HG02884 (cell line): ENCODE measurements at regions not wholly inside any gene's neighbourhood (a gene's known extent, or its start where the extent isn't known, plus 50 kb on each side); places are given as distances from the start of the nearest gene placed in this dataset.

ENCODE experiments used
- ATAC-seq: cut with Tn5 transposase; IDR thresholded peaks from one replicate; pipeline ENCODE4 v1.9.1; 2021; ENCODE audit warnings: mild to moderate bottlenecking, moderate library complexity; ENCODE audit not compliant: unreplicated experiment

- no peak for ATAC-seq
Observed at GRCh38 chr5:175056831-175057230, 332.4 kb downstream of the MSX2 start.

GRCh38 chr5:175054243-175054642 is 329.9 kb downstream of the MSX2 start:
- ATAC-seq, result no peak

- ATAC-seq, result no peak
Observed at GRCh38 chr5:175052351-175052750, 328.0 kb downstream of the MSX2 start.

GRCh38 chr5:175047048-175047447 is 322.7 kb downstream of the MSX2 start:
- ATAC-seq, result no peak

GRCh38 chr5:175045820-175046219 is 321.4 kb downstream of the MSX2 start:
- ATAC-seq, result no peak

- ATAC-seq, result no peak
Observed at GRCh38 chr5:175037820-175038219, 313.4 kb downstream of the MSX2 start.

GRCh38 chr5:175035882-175036533 is 311.6 kb downstream of the MSX2 start:
- ATAC-seq, result no peak

- no peak for ATAC-seq
Observed at GRCh38 chr5:175034924-175035323, 310.5 kb downstream of the MSX2 start.

GRCh38 chr5:175032741-175033151 is 308.4 kb downstream of the MSX2 start:
- no peak for ATAC-seq

GRCh38 chr5:175032013-175032412 is 307.6 kb downstream of the MSX2 start:
- ATAC-seq, result no peak

GRCh38 chr5:175027390-175027789 is 303.0 kb downstream of the MSX2 start:
- ATAC-seq, result no peak

GRCh38 chr5:175025077-175025476 is 300.7 kb downstream of the MSX2 start:
- no peak for ATAC-seq

GRCh38 chr5:175021841-175022625 is 297.7 kb downstream of the MSX2 start:
- no peak for ATAC-seq

GRCh38 chr5:175021321-175021720 is 296.9 kb downstream of the MSX2 start:
- no peak for ATAC-seq

- no peak for ATAC-seq
Observed at GRCh38 chr5:175015028-175015685, 290.8 kb downstream of the MSX2 start.

- ATAC-seq, result no peak
Observed at GRCh38 chr5:175013251-175013650, 288.9 kb downstream of the MSX2 start.

GRCh38 chr5:175012267-175012666 is 287.9 kb downstream of the MSX2 start:
- ATAC-seq, result no peak

GRCh38 chr5:175003531-175003930 is 279.1 kb downstream of the MSX2 start:
- ATAC-seq, result no peak

GRCh38 chr5:175001876-175002645 is 277.7 kb downstream of the MSX2 start:
- no peak for ATAC-seq

GRCh38 chr5:175001311-175001710 is 276.9 kb downstream of the MSX2 start:
- ATAC-seq, result no peak

- ATAC-seq, result no peak
Observed at GRCh38 chr5:174999581-174999980, 275.2 kb downstream of the MSX2 start.
